ENCODE measurements at regions not wholly inside any gene's neighbourhood (a gene's known extent, or its start where the extent isn't known, plus 50 kb on each side); places are given as distances from the start of the nearest gene placed in this dataset.

DNA sequence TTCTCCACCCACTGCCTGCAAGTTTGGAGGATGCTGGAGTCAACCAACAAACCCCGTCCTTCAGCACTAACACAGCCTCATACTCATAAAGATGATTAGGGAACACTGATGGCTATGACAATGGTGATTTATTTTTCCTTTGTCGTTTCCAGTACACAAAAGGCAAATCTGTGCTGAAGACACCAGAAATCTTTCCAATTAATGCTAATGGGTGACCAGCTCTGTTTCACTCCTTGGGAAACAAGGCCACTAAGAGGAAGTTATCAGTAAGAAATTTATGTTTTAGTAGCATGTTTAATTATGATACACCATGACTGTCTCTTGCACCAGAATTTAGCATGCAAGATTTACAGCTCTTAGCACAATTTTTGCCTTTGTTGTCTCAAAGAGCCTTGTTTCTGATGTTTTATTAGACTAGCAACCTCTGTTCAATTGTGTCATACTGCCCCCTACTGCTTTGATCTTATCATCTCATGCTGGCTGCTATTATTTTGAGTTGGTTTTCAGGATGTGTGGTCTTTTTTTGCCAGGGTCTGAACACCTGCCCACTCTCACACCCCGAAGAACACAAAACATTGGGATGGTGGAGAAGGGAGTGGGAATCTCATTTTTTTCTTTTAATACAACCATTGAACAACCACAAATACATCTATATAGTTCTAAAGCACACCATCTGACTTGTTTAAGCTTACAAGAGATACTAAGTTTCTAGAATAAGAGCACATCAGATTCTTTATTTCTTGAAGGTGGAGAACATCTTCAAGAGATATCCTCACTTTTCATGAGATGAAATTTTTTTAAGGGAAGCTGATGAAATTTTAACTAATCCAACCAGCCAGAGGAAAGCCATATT, 160.9 kb downstream of the SPTSSA start:
- TF ChIP-seq NFIC (IDR thresholded peaks at IDR 0.05) (no peak), YY1 (IDR thresholded peaks at IDR 0.05; ENCODE audit: low read depth) (no peak), CREB1 (IDR thresholded peaks at IDR 0.05; ENCODE audit: low read depth) (no peak), EP300 (IDR thresholded peaks at IDR 0.05; ENCODE audit: borderline replicate concordance) (no peak), EGR1 (IDR thresholded peaks at IDR 0.05) (no peak), CEBPB (IDR thresholded peaks at IDR 0.05) (no peak)
- TF ChIP-seq, protein P1, sequence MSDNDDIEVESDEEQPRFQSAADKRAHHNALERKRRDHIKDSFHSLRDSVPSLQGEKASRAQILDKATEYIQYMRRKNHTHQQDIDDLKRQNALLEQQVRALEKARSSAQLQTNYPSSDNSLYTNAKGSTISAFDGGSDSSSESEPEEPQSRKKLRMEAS (IDR thresholded peaks at IDR 0.05): no peak
- TF ChIP-seq, protein P2, sequence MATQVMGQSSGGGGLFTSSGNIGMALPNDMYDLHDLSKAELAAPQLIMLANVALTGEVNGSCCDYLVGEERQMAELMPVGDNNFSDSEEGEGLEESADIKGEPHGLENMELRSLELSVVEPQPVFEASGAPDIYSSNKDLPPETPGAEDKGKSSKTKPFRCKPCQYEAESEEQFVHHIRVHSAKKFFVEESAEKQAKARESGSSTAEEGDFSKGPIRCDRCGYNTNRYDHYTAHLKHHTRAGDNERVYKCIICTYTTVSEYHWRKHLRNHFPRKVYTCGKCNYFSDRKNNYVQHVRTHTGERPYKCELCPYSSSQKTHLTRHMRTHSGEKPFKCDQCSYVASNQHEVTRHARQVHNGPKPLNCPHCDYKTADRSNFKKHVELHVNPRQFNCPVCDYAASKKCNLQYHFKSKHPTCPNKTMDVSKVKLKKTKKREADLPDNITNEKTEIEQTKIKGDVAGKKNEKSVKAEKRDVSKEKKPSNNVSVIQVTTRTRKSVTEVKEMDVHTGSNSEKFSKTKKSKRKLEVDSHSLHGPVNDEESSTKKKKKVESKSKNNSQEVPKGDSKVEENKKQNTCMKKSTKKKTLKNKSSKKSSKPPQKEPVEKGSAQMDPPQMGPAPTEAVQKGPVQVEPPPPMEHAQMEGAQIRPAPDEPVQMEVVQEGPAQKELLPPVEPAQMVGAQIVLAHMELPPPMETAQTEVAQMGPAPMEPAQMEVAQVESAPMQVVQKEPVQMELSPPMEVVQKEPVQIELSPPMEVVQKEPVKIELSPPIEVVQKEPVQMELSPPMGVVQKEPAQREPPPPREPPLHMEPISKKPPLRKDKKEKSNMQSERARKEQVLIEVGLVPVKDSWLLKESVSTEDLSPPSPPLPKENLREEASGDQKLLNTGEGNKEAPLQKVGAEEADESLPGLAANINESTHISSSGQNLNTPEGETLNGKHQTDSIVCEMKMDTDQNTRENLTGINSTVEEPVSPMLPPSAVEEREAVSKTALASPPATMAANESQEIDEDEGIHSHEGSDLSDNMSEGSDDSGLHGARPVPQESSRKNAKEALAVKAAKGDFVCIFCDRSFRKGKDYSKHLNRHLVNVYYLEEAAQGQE (IDR thresholded peaks at IDR 0.05; ENCODE audit: low read depth): no peak
